DND-41 (cell line): ENCODE measurements at regions not wholly inside any gene's neighbourhood (a gene's known extent, or its start where the extent isn't known, plus 50 kb on each side); places are given as distances from the start of the nearest gene placed in this dataset.

Experiments used
- CTCF ChIP-seq: IDR thresholded peaks from 2 replicates; pipeline ENCODE4 v1.5.1; 2012; ENCODE audit warnings: borderline replicate concordance, low read length, moderate library complexity, mild to moderate bottlenecking; ENCODE audit not compliant: poor library complexity, severe bottlenecking; ENCODE audit errors: extremely low read depth
- EZH2 ChIP-seq: IDR thresholded peaks from 3 replicates; pipeline ENCODE4 v1.6.1; 2012; ENCODE audit warnings: borderline replicate concordance, low read depth, mild to moderate bottlenecking, moderate library complexity, low read length, inconsistent platforms; ENCODE audit not compliant: severe bottlenecking

GRCh38 chr5:77873239-77873638 lies 97.1 kb upstream of the TBCA start:
- TF ChIP-seq CTCF (no peak), EZH2 (no peak)
